NB4 (cell line): ENCODE measurements at regions not wholly inside any gene's neighbourhood (a gene's known extent, or its start where the extent isn't known, plus 50 kb on each side); places are given as distances from the start of the nearest gene placed in this dataset.

Experiments used
- POLR2A ChIP-seq: IDR thresholded peaks from 2 replicates; pipeline ENCODE4 v1.6.1; 2011; ENCODE audit warnings: mild to moderate bottlenecking; ENCODE audit not compliant: insufficient read length; ENCODE audit errors: extremely low read depth
- TF ChIP-seq, protein P1 (sequence below): IDR thresholded peaks from one replicate; pipeline ENCODE4 v1.5.1; 2012; ENCODE audit warnings: low read depth, low read length
- TF ChIP-seq, protein P2 (sequence below): IDR thresholded peaks from 2 replicates; pipeline ENCODE4 v1.6.1; 2011; ENCODE audit warnings: low read depth, low read length

DNA sequence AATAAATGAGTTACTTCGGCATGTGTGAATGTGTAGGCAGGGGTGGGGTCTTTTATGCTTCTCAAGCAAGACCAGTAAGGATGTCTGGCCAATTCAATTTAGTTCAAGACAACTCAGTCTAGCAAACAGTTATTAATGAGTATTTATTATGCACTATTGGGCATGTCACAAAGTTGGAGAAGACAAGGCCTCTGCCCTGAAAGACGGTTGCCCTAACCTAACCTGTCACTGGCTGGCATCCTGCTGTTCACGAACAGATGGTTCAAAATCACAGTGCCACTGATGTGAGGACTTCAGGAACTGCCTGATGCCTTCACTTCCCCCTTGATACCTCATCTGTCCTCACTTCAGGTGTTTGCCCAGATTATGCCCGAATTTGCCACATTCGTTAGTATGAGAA, 217.8 kb downstream of the SOX2 start:
- TF ChIP-seq, protein P1, sequence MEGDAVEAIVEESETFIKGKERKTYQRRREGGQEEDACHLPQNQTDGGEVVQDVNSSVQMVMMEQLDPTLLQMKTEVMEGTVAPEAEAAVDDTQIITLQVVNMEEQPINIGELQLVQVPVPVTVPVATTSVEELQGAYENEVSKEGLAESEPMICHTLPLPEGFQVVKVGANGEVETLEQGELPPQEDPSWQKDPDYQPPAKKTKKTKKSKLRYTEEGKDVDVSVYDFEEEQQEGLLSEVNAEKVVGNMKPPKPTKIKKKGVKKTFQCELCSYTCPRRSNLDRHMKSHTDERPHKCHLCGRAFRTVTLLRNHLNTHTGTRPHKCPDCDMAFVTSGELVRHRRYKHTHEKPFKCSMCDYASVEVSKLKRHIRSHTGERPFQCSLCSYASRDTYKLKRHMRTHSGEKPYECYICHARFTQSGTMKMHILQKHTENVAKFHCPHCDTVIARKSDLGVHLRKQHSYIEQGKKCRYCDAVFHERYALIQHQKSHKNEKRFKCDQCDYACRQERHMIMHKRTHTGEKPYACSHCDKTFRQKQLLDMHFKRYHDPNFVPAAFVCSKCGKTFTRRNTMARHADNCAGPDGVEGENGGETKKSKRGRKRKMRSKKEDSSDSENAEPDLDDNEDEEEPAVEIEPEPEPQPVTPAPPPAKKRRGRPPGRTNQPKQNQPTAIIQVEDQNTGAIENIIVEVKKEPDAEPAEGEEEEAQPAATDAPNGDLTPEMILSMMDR: no peak
- TF ChIP-seq POLR2A: no peak
- TF ChIP-seq, protein P2, sequence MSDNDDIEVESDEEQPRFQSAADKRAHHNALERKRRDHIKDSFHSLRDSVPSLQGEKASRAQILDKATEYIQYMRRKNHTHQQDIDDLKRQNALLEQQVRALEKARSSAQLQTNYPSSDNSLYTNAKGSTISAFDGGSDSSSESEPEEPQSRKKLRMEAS: no peak
